Activated CD8-positive, alpha-beta memory T cell treated with anti-CD3 and anti-CD28 coated beads, Interleukin-2, amount 50 U/mL, for 48 hours (primary cell): ENCODE measurements at regions not wholly inside any gene's neighbourhood (a gene's known extent, or its start where the extent isn't known, plus 50 kb on each side); places are given as distances from the start of the nearest gene placed in this dataset.
A peak's percentile ranks its signal among the peaks of the same experiment; 100 is the strongest.

Experiments used
- DNase-seq: peaks from one replicate; pipeline ENCODE4 v3.0.0-alpha.2; 2020

DNA sequence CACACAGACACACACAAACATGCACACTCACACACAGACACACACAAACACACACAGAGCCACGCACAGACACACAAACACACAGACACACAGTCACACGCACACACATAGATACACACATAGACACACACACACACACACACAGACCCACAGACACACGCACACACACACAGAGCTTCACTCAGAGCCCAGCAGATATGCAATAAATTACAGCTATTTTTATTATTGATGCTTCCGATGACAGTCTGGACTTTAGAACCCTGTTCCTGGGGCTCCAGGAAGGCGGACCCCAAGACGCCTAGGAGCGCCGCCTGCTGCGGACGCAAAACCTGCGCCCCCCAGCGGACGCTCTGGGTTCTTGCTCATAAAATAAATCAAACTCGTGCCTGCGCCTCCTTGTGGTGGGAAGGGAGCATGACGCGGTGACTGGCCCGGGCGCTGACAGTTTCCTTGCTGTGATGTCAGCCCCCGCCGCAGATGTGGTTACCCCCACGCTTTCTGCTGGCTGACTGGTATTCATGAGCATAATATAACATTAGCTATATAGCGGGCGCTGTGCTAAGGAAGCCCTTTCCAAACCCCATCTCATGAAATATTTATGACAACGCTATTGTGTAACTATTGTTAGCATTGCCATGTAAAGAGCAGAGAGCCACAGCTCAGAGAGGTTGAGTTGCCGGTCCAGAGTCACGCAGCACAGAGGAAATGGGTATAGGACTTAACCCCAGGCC, 64.4 kb upstream of the TM9SF2 start:
- peak; percentile 98 for DNase-seq

DNA sequence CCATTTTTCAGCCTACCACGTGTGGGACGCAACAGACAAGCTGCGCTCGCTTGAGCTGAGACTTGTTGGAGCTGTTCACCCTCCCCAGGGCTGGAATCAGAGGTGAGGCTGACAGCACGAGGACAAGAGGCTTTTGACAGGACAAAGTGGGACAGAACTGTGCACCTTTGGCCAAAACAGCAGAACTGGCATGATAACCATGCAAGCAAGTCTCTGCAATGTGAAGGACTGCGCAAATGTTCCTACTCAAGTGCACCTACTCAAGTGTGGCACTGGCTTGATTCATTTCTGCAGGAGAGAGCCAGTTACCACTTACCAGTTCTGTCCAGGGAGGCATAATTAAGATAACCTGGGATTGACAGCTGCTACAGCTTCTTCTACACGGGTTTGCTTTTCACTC, 62.2 kb upstream of the TM9SF2 start:
- peak; percentile 48 for DNase-seq

DNA sequence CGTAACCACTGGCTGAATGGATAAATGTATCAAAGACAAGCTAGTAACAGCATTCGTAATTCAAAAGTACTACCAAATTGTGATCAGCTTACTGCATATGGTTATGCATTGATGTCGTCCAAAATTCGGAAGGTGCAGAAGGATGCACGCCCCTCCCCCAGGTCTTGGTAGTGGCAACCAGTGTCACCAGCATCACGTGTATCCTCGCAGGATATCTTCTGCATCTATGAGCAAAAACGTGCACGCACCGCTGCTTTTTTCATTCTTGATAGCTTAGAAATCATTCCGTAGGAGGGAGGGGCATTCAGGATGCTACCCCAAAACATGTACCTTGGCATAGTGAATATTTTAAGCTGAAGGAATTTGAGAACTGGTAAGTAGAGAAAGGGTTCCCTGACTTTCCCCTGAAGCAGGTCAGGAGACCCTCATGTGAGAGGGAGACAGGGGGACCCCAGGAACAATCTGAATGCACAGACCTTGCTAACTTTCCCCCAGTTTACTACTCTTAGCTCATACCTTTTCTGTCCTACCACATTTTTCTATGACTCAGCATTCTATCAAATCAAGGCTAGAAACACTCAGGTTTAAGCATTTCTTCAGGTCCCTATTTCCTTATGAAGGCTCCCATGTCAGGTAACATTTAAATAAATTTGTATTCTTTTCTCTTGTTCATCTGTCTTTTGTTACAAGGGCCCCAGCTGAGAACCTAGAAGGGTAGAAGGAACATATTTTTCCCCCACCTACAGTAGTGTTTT, 61.2 kb upstream of the TM9SF2 start:
- DNase-seq: no peak

DNA sequence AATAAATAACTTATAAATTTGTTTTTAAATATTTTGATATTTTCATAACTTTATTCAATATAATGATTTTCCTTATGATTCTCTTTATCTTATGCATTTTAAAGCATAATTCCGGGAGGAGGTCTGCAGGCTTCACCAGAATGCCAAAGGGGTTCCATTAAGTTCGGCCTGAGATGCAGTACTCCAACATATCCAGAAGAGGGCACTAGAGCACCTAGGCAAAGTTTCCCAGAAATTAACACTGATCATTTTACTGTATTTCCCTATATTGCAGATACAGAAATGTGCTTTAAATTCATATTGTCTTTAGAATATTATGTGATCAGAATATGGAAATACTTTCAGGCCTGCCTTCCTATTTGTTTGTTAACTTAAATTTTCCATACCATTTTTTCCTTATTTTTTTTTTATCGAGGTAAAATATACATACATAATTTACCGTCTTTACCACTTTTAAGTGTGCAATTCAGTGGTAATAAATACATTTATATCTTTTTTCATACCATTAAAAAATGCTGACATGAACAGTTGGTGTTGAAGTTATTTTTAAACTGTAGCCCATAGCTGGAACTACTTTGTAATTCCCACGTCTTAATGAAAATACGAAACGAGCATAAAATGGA, 58.9 kb upstream of the TM9SF2 start:
- DNase-seq: no peak

DNA sequence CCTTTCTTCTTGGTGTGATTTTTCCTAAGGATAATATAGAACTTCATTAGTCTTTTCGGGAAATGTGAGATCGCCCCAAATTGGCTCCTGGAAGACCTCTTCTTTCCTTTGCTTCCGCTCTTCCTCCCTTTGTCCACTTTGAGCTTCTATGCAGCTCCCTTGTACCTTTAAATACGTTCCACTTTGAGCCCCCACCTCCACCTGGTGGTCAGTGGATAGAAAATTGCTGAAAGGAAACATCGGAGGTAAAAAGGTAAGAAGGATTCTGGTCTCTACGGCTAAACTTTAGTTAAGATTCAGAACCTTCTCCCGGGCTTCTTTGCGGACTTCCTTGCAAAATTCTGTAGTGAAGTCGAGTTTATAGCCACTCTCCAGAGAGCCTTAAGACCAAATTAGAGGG, 55.0 kb upstream of the TM9SF2 start:
- no peak for DNase-seq

DNA sequence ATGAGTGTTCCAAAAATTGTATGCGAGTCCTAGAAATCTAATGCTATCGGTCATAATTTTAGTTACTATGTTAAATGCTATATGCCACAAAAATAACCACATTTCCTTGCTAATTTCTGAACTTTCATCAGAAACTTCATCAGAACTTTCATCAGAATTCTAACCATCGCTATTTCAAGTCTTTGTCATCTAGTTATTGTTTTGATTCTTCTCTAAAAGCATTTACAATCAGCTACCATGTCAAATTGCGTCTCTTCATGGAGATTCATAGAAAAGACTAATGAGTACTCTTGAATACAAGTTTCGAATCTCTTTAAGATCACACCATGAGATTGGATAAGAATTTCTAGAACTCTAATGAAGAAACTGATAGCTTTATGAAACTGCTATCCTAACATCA, 52.7 kb upstream of the TM9SF2 start:
- no peak for DNase-seq

DNA sequence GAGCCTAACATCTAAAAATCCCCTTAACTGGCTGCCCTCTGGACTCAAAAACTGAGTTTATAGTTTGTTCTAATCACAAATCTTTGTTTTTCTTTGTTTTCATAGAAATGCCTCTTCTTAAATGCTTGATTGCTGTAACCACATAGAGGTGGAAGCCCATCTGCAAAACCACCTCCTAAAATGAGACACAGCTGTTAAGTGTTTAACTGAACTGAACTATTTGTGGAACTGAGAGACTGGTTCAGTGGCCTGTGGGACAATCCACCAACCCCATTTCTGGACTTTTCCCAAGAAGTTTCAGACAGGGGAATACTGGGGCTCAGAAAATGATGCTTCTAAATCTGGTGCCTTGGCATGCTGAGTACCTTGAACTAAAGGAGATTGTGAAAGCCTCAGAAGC, 50.9 kb upstream of the TM9SF2 start:
- no peak for DNase-seq
